Liver (tissue), 8 donors: ENCODE measurements at regions not wholly inside any gene's neighbourhood (a gene's known extent, or its start where the extent isn't known, plus 50 kb on each side); places are given as distances from the start of the nearest gene placed in this dataset.

Experiments
- DNase-seq: peaks from one replicate; pipeline ENCODE4 v3.0.0-alpha.2; 2017; ENCODE audit warnings: low spot score
- H3K27ac ChIP-seq, 2 donors: one replicate each; pipeline ENCODE4 v1.7.0; 2013; ENCODE audit warnings: inconsistent platforms in 2 of 2, low read length in 2 of 2, control low read depth in 1 of 2, low read depth in 1 of 2, mild to moderate bottlenecking in 1 of 2
- H3K27me3 ChIP-seq, 4 donors: one replicate each; pipeline versions ENCODE4 v1.6.1 to v1.7.0; 2013; ENCODE audit warnings: low read length in 3 of 4, inconsistent platforms in 1 of 4, mild to moderate bottlenecking in 1 of 4, moderate library complexity in 1 of 4; ENCODE audit not compliant: control insufficient read depth in 4 of 4, insufficient read depth in 4 of 4
- H3K36me3 ChIP-seq, 4 donors: one replicate each; pipeline versions ENCODE4 v1.6.1 to v1.7.0; 2013; ENCODE audit warnings: low read length in 3 of 4, mild to moderate bottlenecking in 3 of 4, low read depth in 1 of 4, moderate library complexity in 1 of 4; ENCODE audit not compliant: control insufficient read depth in 4 of 4, insufficient read depth in 3 of 4
- H3K4me1 ChIP-seq, 4 donors: one replicate each; pipeline versions ENCODE4 v1.6.1 to v1.7.0; 2013; ENCODE audit warnings: low read length in 3 of 4, mild to moderate bottlenecking in 3 of 4, moderate library complexity in 1 of 4; ENCODE audit not compliant: control insufficient read depth in 4 of 4, insufficient read depth in 4 of 4
- H3K4me3 ChIP-seq, 3 donors: one replicate each; pipeline versions ENCODE4 v1.6.1 to v1.7.0; 2013; ENCODE audit warnings: low read length in 3 of 3, control low read depth in 1 of 3, low read depth in 1 of 3, mild to moderate bottlenecking in 1 of 3
- H3K9ac ChIP-seq, 2 donors: one replicate each; pipeline ENCODE4 v1.7.0; 2013; ENCODE audit warnings: low read length in 2 of 2, mild to moderate bottlenecking in 2 of 2, moderate library complexity in 2 of 2, control low read depth in 1 of 2, low read depth in 1 of 2
- H3K9me3 ChIP-seq, 4 donors: one replicate each; pipeline versions ENCODE4 v1.6.1 to v1.7.0; 2013; ENCODE audit warnings: low read length in 3 of 4; ENCODE audit not compliant: control insufficient read depth in 4 of 4
- CTCF ChIP-seq: fragments of 150-350 bp; IDR thresholded peaks from 2 replicates; pipeline ENCODE4 v1.5.1; 2017; ENCODE audit warnings: improper control_type of control experiment, low read depth, low read length; ENCODE audit not compliant: missing input control
- FOXA1 ChIP-seq: IDR thresholded peaks from 2 replicates; pipeline ENCODE4 v1.6.1; 2016; ENCODE audit warnings: antibody characterized with exemption
- FOXA2 ChIP-seq: IDR thresholded peaks from 2 replicates; pipeline ENCODE4 v1.6.1; 2016; ENCODE audit warnings: antibody characterized with exemption
- GABPA ChIP-seq, 2 donors: IDR thresholded peaks in 1 of 2; conservative IDR thresholded peaks in 1 of 2; 2 replicates each; pipeline ENCODE4 v1.6.1; 2016; ENCODE audit warnings: antibody characterized with exemption in 2 of 2, mild to moderate bottlenecking in 1 of 2, moderate library complexity in 1 of 2
- HNF4A ChIP-seq, 2 donors: conservative IDR thresholded peaks; 2 replicates each; pipeline ENCODE4 v1.6.1; 2016; ENCODE audit warnings: antibody characterized with exemption in 2 of 2, mild to moderate bottlenecking in 2 of 2
- HNF4G ChIP-seq: IDR thresholded peaks from 2 replicates; pipeline ENCODE4 v1.6.1; 2016; ENCODE audit warnings: antibody characterized with exemption
- JUND ChIP-seq, 2 donors: IDR thresholded peaks; 2 replicates each; pipeline ENCODE4 v1.6.1; 2016; ENCODE audit warnings: antibody characterized with exemption in 2 of 2
- RXRA ChIP-seq, 2 donors: IDR thresholded peaks; 2 replicates each; pipeline ENCODE4 v1.6.1; 2017 to 2018; ENCODE audit warnings: antibody characterized with exemption in 2 of 2, mild to moderate bottlenecking in 1 of 2
- SP1 ChIP-seq: IDR thresholded peaks from 2 replicates; pipeline ENCODE4 v1.6.1; 2018; ENCODE audit warnings: antibody characterized with exemption, mild to moderate bottlenecking
- TAF1 ChIP-seq: conservative IDR thresholded peaks from 2 replicates; pipeline ENCODE4 v1.6.1; 2016; ENCODE audit warnings: antibody characterized with exemption, mild to moderate bottlenecking
- YY1 ChIP-seq: IDR thresholded peaks from 2 replicates; pipeline ENCODE4 v1.6.1; 2016; ENCODE audit warnings: antibody characterized with exemption, mild to moderate bottlenecking
- WGBS: extraction: QIAGEN DNeasy Blood & Tissue Kit; methylation state at CpG from one replicate; pipeline ENCODE4 v1.1.7; 2013; 5-methylcytosine and 5-hydroxymethylcytosine counted together
- TF ChIP-seq, protein P1 (sequence below): IDR thresholded peaks from 2 replicates; pipeline ENCODE4 v1.6.1; 2016; ENCODE audit warnings: antibody characterized with exemption
- TF ChIP-seq, protein P2 (sequence below): IDR thresholded peaks from 2 replicates; pipeline ENCODE4 v1.6.1; 2016; ENCODE audit warnings: antibody characterized with exemption
- donor health status: healthy.
- donor health status: healthy.
- donor health status: healthy.
- donor health status: healthy.
- donor health status: healthy.

- Histone ChIP-seq H3K9ac (no peak overlapping the region), H3K27ac (no peak overlapping the region)
- no peak for TF ChIP-seq CTCF
Measured at GRCh38 chr10:64519831-64520230, 998.6 kb downstream of the REEP3 start.

GRCh38 chr10:64523065-64523759, 1002.0 kb downstream of the REEP3 start:
- 62% methylated on average over 4 of the region's 4 CpGs for WGBS
- no peak overlapping the region for H3K4me3 ChIP-seq
- no peak overlapping the region for H3K27ac ChIP-seq
- no peaks in the 10 kb centered on the region for H3K36me3 ChIP-seq
- no peaks in the 10 kb centered on the region for H3K4me1 ChIP-seq
- DNase-seq, result no peak
- H3K27me3 ChIP-seq, result peaks cover 0 to 5% (median 0%) of the 10 kb centered on the region in 4 donors
- TF ChIP-seq SP1 (no peak), HNF4G (no peak), RXRA (IDR thresholded peaks at IDR 0.05) (no peak), GABPA (IDR thresholded peaks at IDR 0.05 in 1 of 2, conservative IDR thresholded peaks at IDR 0.05 in 1 of 2) (no peak), JUND (IDR thresholded peaks at IDR 0.05) (no peak), TAF1 (no peak), FOXA2 (no peak), CTCF (no peak), HNF4A (conservative IDR thresholded peaks at IDR 0.05) (no peak)
- TF ChIP-seq, protein P1, sequence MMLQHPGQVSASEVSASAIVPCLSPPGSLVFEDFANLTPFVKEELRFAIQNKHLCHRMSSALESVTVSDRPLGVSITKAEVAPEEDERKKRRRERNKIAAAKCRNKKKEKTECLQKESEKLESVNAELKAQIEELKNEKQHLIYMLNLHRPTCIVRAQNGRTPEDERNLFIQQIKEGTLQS, result no peak
- H3K9me3 ChIP-seq, result no peaks in the 10 kb centered on the region
- H3K9ac ChIP-seq, result no peak overlapping the region

More at GRCh38 chr10:64519831-64520230, 998.6 kb downstream of the REEP3 start:
- H3K36me3 ChIP-seq, result no peaks in the 10 kb centered on the region
- no peak for DNase-seq
- H3K4me1 ChIP-seq, result no peaks in the 10 kb centered on the region
- no peaks in the 10 kb centered on the region for H3K9me3 ChIP-seq
- H3K4me3 ChIP-seq, result no peak overlapping the region
- no peaks in the 10 kb centered on the region for H3K27me3 ChIP-seq
- WGBS, result 94% methylated on average over 1 of the region's 1 CpG

DNA sequence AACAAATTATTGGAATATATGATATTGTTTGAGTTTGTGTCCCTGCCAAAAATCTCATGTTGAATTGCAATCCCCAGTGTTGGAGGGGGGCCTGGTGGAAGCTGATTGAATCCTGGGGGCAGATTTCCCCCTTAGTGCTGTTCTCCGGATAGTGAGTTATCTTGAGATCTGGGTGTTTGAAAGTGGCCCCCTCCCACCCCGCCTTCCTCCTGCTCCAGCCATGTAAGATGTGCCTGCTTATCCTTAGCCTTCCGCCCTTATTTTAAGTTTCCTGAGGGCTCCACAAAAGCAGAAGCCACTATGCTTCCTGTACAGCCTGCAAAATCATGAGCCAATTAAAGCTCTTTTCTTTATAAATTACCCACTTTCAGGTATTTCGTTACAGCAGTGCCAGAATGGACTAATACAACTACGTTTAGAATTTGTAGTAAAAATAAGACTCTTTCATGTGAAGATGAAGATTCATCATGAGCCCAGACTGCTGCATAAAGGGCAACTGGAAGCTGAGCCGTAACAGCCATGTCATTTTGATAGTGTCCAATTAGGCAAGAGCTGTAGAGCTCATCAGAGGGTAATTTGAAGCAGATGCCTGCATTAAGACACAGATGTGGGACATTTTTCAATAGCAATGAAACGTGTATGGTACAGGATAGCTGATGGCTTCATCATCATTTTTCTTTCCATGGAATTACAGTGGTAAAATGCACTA, 1007.2 kb downstream of the REEP3 start:
- H3K4me1 ChIP-seq, result no peaks in the 10 kb centered on the region
- no peak for DNase-seq
- no peaks in the 10 kb centered on the region for H3K9me3 ChIP-seq
- 80% methylated on average over 7 of the region's 7 CpGs for WGBS
- no peak for TF ChIP-seq YY1
- TF ChIP-seq FOXA1, result no peak
- TF ChIP-seq, protein P2, sequence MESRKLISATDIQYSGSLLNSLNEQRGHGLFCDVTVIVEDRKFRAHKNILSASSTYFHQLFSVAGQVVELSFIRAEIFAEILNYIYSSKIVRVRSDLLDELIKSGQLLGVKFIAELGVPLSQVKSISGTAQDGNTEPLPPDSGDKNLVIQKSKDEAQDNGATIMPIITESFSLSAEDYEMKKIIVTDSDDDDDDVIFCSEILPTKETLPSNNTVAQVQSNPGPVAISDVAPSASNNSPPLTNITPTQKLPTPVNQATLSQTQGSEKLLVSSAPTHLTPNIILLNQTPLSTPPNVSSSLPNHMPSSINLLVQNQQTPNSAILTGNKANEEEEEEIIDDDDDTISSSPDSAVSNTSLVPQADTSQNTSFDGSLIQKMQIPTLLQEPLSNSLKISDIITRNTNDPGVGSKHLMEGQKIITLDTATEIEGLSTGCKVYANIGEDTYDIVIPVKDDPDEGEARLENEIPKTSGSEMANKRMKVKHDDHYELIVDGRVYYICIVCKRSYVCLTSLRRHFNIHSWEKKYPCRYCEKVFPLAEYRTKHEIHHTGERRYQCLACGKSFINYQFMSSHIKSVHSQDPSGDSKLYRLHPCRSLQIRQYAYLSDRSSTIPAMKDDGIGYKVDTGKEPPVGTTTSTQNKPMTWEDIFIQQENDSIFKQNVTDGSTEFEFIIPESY, result no peak
- TF ChIP-seq RXRA (IDR thresholded peaks at IDR 0.05), result no peak
- TF ChIP-seq CTCF, result no peak
- H3K4me3 ChIP-seq, result no peak overlapping the region
- no peak overlapping the region for H3K27ac ChIP-seq
- H3K36me3 ChIP-seq, result no peaks in the 10 kb centered on the region
- H3K9ac ChIP-seq, result no peak overlapping the region
- peaks cover 0 to 5% (median 0%) of the 10 kb centered on the region in 4 donors for H3K27me3 ChIP-seq
